GM12892 (cell line): ENCODE measurements at regions not wholly inside any gene's neighbourhood (a gene's known extent, or its start where the extent isn't known, plus 50 kb on each side); places are given as distances from the start of the nearest gene placed in this dataset.

ENCODE experiments used
- POLR2A ChIP-seq: IDR thresholded peaks from 2 replicates; pipeline ENCODE4 v1.6.1; 2011; ENCODE audit warnings: low read depth, low read length, control low read depth
- POLR2AphosphoS5 ChIP-seq: IDR thresholded peaks from 2 replicates; pipeline ENCODE4 v1.6.1; 2011; ENCODE audit warnings: low read depth, low read length, control low read depth
- TAF1 ChIP-seq: IDR thresholded peaks from 2 replicates; pipeline ENCODE4 v1.6.1; 2011; ENCODE audit warnings: low read depth, mild to moderate bottlenecking, control low read depth, low read length, borderline replicate concordance

DNA sequence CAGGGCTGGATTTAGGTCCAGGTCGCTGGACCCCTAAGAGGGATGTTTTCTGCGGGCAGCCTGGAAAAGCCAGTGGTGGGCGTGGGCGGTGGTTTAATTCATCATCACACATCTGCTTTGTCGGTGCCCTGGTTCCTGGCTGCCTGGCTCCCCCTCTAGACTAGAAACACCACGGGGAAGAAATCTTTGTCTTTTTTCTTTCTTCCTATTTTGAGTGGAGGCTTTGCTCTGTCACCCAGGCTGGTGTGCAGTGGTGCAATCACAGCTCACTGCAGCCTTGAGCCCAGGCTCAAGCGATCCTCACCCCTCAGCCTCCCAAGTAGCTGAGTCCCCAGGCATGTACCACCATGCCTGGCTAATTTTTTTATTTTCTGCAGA is 86.6 kb upstream of the LINC01488 start:
- TF ChIP-seq POLR2AphosphoS5 = no peak
- TF ChIP-seq POLR2A = no peak
- TF ChIP-seq TAF1 = no peak
